ENCODE measurements at regions not wholly inside any gene's neighbourhood (a gene's known extent, or its start where the extent isn't known, plus 50 kb on each side); places are given as distances from the start of the nearest gene placed in this dataset.

- peaks cover 39% of the 10 kb centered on the region for H3K36me3 ChIP-seq (ENCODE audit: insufficient read depth, low read length)
- H3K4me2 ChIP-seq (ENCODE audit: insufficient read depth, low read length), result no peak overlapping the region
- peaks cover 28% of the 10 kb centered on the region for H3K4me1 ChIP-seq (ENCODE audit: insufficient read depth, low read length)
- DNase-seq, result no peak
- no peaks in the 10 kb centered on the region for H3K9me3 ChIP-seq (ENCODE audit: insufficient read depth, low read length, severe bottlenecking)
- H3K27me3 ChIP-seq (ENCODE audit: insufficient read depth, low read length, poor library complexity), result no peaks in the 10 kb centered on the region
- H3K27ac ChIP-seq (ENCODE audit: low read length), result peak overlapping the region; percentile 14; the same call in 1 of the 2 replicates
- no peak overlapping the region for H3K4me3 ChIP-seq (ENCODE audit: low read depth in 1 of 2, low read length in 2 of 2)
- ATAC-seq (ENCODE audit: insufficient read depth, low read depth), result no peak
- H3K79me2 ChIP-seq (ENCODE audit: insufficient read depth, low read length), result peaks cover 87% of the 10 kb centered on the region
- no peak overlapping the region for H2AFZ ChIP-seq (ENCODE audit: low read depth, low read length)
- no peak overlapping the region for H3K9ac ChIP-seq (ENCODE audit: low read depth, low read length)
- peaks cover 43% of the 10 kb centered on the region; the same call in 1 of the 2 replicates for H4K20me1 ChIP-seq (ENCODE audit: insufficient read depth, low read length)
- TF ChIP-seq CTCF (IDR thresholded peaks at IDR 0.05; ENCODE audit: borderline replicate concordance, extremely low read depth, low read length, poor library complexity, severe bottlenecking), result no peak
- no peak for TF ChIP-seq EZH2 (IDR thresholded peaks at IDR 0.05; ENCODE audit: borderline replicate concordance, low read depth, low read length, severe bottlenecking)
These were observed 175.3 kb upstream of the KLF14 start for GRCh38 chr7:130909161-130909836.

GRCh38 chr7:130909881-130910672, 176.1 kb upstream of the KLF14 start:
- H3K36me3 ChIP-seq (ENCODE audit: insufficient read depth, low read length), result peaks cover 39% of the 10 kb centered on the region

More at GRCh38 chr7:130909881-130910672, 176.1 kb upstream of the KLF14 start:
- peaks cover 35% of the 10 kb centered on the region for H3K4me1 ChIP-seq (ENCODE audit: insufficient read depth, low read length)
- no peaks in the 10 kb centered on the region for H3K9me3 ChIP-seq (ENCODE audit: insufficient read depth, low read length, severe bottlenecking)
- H3K79me2 ChIP-seq (ENCODE audit: insufficient read depth, low read length), result peaks cover 87% of the 10 kb centered on the region
- no peak overlapping the region; the same call in 1 of the 2 replicates for H3K27ac ChIP-seq (ENCODE audit: low read length)
- H3K9ac ChIP-seq (ENCODE audit: low read depth, low read length), result no peak overlapping the region
- no peak for DNase-seq
- H3K4me3 ChIP-seq (ENCODE audit: low read depth in 1 of 2, low read length in 2 of 2), result no peak overlapping the region
- H3K27me3 ChIP-seq (ENCODE audit: insufficient read depth, low read length, poor library complexity), result no peaks in the 10 kb centered on the region
- no peak overlapping the region for H3K4me2 ChIP-seq (ENCODE audit: insufficient read depth, low read length)
- peaks cover 40% of the 10 kb centered on the region; the same call in 1 of the 2 replicates for H4K20me1 ChIP-seq (ENCODE audit: insufficient read depth, low read length)
- no peak for ATAC-seq (ENCODE audit: insufficient read depth, low read depth)
- no peak overlapping the region for H2AFZ ChIP-seq (ENCODE audit: low read depth, low read length)
- TF ChIP-seq EZH2 (IDR thresholded peaks at IDR 0.05; ENCODE audit: borderline replicate concordance, low read depth, low read length, severe bottlenecking) (no peak), CTCF (IDR thresholded peaks at IDR 0.05; ENCODE audit: borderline replicate concordance, extremely low read depth, low read length, poor library complexity, severe bottlenecking) (no peak)
